ENCODE measurements at regions not wholly inside any gene's neighbourhood (a gene's known extent, or its start where the extent isn't known, plus 50 kb on each side); places are given as distances from the start of the nearest gene placed in this dataset.

DNA sequence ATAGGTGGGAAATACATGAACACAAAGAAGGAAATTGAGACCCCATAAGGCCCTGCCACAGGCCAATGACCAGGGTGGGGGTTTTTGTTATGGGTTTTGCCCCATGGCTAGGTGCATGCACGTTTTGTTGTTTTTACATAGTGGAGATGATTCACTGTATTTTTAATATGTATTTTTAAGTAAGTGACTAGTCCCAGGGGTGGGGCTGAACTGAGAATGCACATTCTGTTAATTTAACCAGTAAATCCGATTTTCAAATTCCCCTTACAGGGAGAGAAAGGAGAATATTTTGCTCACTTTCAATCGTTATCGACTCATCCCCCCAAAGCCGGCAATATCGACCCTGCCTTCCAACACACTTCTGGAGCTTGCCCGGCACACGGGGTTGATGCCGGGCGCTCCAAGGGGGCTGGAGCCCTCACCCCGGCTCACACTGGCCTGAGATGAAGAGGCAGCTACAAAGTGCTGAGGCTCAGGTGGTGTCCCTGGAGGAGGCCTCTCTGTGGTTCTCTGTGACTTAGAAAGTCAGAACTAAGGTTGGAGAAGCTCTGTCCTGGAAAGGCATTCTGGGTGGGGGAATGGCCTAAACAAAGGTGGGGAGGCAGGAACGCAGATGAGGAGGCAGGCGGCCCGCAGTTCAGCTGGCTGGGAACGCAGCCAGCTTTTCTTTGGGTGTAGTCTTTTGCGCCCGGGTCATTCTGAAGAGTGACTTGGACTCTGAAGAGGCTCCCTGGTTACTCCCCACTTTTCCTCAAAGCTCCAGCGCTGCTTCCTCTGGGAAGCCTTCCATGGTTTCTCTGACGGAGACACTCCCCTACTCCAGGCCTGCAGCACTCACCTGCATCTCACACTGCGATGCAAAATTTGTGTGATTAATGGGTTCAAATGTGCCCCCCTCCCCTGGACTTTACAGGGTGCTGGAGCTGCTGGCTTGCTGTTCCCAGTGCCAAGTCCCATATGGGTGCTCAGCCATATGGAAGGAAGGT lies 50.7 kb upstream of the DLK1 start:
- Histone ChIP-seq H3K4me1 (ENCODE audit: control insufficient read depth in 5 of 5, insufficient read depth in 5 of 5, low read length in 5 of 5) (peaks cover 0 to 58% (median 37%) of the 10 kb centered on the region in 5 donors), H3K9me3 (ENCODE audit: control insufficient read depth in 4 of 4, insufficient read depth in 3 of 4, low read length in 3 of 4) (no peaks in the 10 kb centered on the region), H3K36me3 (ENCODE audit: control insufficient read depth in 4 of 4, insufficient read depth in 4 of 4, low read length in 4 of 4) (no peaks in the 10 kb centered on the region), H3K4me3 (no peak overlapping the region), H3K27me3 (ENCODE audit: control insufficient read depth in 3 of 3, insufficient read depth in 3 of 3, low read length in 2 of 3) (peaks cover 0 to 37% (median 4%) of the 10 kb centered on the region in 3 donors), H3K9ac (ENCODE audit: insufficient read depth in 1 of 2, low read length in 2 of 2) (peak overlapping the region in 1 of 2 donors; percentile 20), H3K27ac (ENCODE audit: low read depth in 1 of 2, low read length in 1 of 2) (no peak overlapping the region)
- ATAC-seq (ENCODE audit: insufficient read depth, low FRiP score) (no peak), DNase-seq (no peak)
- TF ChIP-seq, protein P1, sequence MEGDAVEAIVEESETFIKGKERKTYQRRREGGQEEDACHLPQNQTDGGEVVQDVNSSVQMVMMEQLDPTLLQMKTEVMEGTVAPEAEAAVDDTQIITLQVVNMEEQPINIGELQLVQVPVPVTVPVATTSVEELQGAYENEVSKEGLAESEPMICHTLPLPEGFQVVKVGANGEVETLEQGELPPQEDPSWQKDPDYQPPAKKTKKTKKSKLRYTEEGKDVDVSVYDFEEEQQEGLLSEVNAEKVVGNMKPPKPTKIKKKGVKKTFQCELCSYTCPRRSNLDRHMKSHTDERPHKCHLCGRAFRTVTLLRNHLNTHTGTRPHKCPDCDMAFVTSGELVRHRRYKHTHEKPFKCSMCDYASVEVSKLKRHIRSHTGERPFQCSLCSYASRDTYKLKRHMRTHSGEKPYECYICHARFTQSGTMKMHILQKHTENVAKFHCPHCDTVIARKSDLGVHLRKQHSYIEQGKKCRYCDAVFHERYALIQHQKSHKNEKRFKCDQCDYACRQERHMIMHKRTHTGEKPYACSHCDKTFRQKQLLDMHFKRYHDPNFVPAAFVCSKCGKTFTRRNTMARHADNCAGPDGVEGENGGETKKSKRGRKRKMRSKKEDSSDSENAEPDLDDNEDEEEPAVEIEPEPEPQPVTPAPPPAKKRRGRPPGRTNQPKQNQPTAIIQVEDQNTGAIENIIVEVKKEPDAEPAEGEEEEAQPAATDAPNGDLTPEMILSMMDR (IDR thresholded peaks at IDR 0.05; ENCODE audit: control extremely low read depth, extremely low read depth) = no peak
- WGBS, 2 donors = 56 to 70% methylated on average over 20 of the region's 20 CpGs

Measured in lung (tissue), 11 donors.